ENCODE measurements at regions not wholly inside any gene's neighbourhood (a gene's known extent, or its start where the extent isn't known, plus 50 kb on each side); places are given as distances from the start of the nearest gene placed in this dataset.

GRCh38 chr2:118239284-118239683 is 151.0 kb downstream of the INSIG2 start (continued):
- TF ChIP-seq NR3C1 (CRISPR knock-in tag; conservative IDR thresholded peaks at IDR 0.05; ENCODE audit: low read depth) (no peak), ARID4B (CRISPR knock-in tag; IDR thresholded peaks at IDR 0.05; ENCODE audit: borderline replicate concordance) (no peak), FOXP1 (CRISPR knock-in tag; IDR thresholded peaks at IDR 0.05; ENCODE audit: borderline replicate concordance) (no peak), NFE2L1 (CRISPR knock-in tag; IDR thresholded peaks at IDR 0.05) (no peak)

- DNase-seq (ENCODE audit: low spot score), result peak; percentile 26
- H3K9me3 Mint-ChIP-seq, result peaks cover 13% of the 10 kb centered on the region
- TF ChIP-seq SOX15 (CRISPR knock-in tag; IDR thresholded peaks at IDR 0.05) (no peak), PRRX2 (CRISPR knock-in tag; IDR thresholded peaks at IDR 0.05) (no peak), ZNF396 (CRISPR knock-in tag; IDR thresholded peaks at IDR 0.05; ENCODE audit: borderline replicate concordance) (no peak), JUN (CRISPR knock-in tag; IDR thresholded peaks at IDR 0.05) (no peak)
- peak; percentile 62; the same call in 1 of the 2 replicates for ATAC-seq
- H3K36me3 Mint-ChIP-seq, result peaks cover 5% of the 10 kb centered on the region
- H3K4me1 Mint-ChIP-seq, result peaks cover 3% of the 10 kb centered on the region
- H3K4me3 Mint-ChIP-seq, result no peak overlapping the region
- no peak overlapping the region for H3K27ac Mint-ChIP-seq
- no peaks in the 10 kb centered on the region for H3K27me3 Mint-ChIP-seq (ENCODE audit: low read depth)
- ChIA-PET CTCF (interaction anchor here (0.9 to 1.0 kb wide), 3 partner anchors 10 to 191 kb away, joined by 3 read pairs; no protein-coding TSS in a partner anchor), POLR2A (no interaction called here)
Measured at GRCh38 chr2:118237451-118237850, 149.2 kb downstream of the INSIG2 start.

GRCh38 chr2:118232796-118233195 is 144.5 kb downstream of the INSIG2 start:
- ATAC-seq (no peak), DNase-seq (ENCODE audit: low spot score) (no peak)
- H3K9me3 Mint-ChIP-seq, result no peaks in the 10 kb centered on the region
- TF ChIP-seq ATF2 (CRISPR knock-in tag; IDR thresholded peaks at IDR 0.05; ENCODE audit: borderline replicate concordance, low read depth), result no peak
- POLR2A ChIA-PET, result no interaction called here
- peaks cover 3% of the 10 kb centered on the region for H3K4me1 Mint-ChIP-seq
- CTCF ChIA-PET, result interaction anchor here (0.8 kb wide), 1 partner anchor 186 kb away, joined by 3 read pairs; no protein-coding TSS in a partner anchor
- no peaks in the 10 kb centered on the region for H3K27me3 Mint-ChIP-seq (ENCODE audit: low read depth)
- no peak overlapping the region for H3K4me3 Mint-ChIP-seq
- H3K36me3 Mint-ChIP-seq, result no peaks in the 10 kb centered on the region
- no peak overlapping the region for H3K27ac Mint-ChIP-seq

GRCh38 chr2:118232391-118232790 is 144.1 kb downstream of the INSIG2 start:
- H3K36me3 Mint-ChIP-seq, result no peaks in the 10 kb centered on the region
- no peak for ATAC-seq
- no peak overlapping the region for H3K27ac Mint-ChIP-seq
- H3K4me3 Mint-ChIP-seq, result no peak overlapping the region
- no peak for DNase-seq (ENCODE audit: low spot score)
- no peaks in the 10 kb centered on the region for H3K9me3 Mint-ChIP-seq
- H3K4me1 Mint-ChIP-seq, result peaks cover 3% of the 10 kb centered on the region
- ChIA-PET POLR2A (no interaction called here), CTCF (interaction anchor here (0.8 kb wide), 1 partner anchor 186 kb away, joined by 3 read pairs; no protein-coding TSS in a partner anchor)
- TF ChIP-seq SMAD4 (CRISPR knock-in tag; IDR thresholded peaks at IDR 0.05), result no peak
- no peak for TF ChIP-seq ZNF671 (CRISPR knock-in tag; IDR thresholded peaks at IDR 0.05)
- TF ChIP-seq SP1 (CRISPR knock-in tag; conservative IDR thresholded peaks at IDR 0.05), result no peak
- TF ChIP-seq GRHL2 (CRISPR knock-in tag; IDR thresholded peaks at IDR 0.05; ENCODE audit: insufficient replicate concordance, severe bottlenecking), result no peak
- no peaks in the 10 kb centered on the region for H3K27me3 Mint-ChIP-seq (ENCODE audit: low read depth)

- Mint-ChIP-seq H3K27me3 (ENCODE audit: low read depth) (no peaks in the 10 kb centered on the region), H3K9me3 (no peaks in the 10 kb centered on the region), H3K4me3 (no peak overlapping the region), H3K4me1 (peaks cover 3% of the 10 kb centered on the region), H3K27ac (no peak overlapping the region), H3K36me3 (no peaks in the 10 kb centered on the region)
- ChIA-PET CTCF (no interaction called here), POLR2A (no interaction called here)
- no peak for DNase-seq (ENCODE audit: low spot score)
- peak; percentile 51 for ATAC-seq
- TF ChIP-seq MAX (CRISPR knock-in tag; IDR thresholded peaks at IDR 0.05), result no peak
- TF ChIP-seq FOXP4 (CRISPR knock-in tag; IDR thresholded peaks at IDR 0.05), result no peak
- no peak for TF ChIP-seq ZBTB43 (CRISPR knock-in tag; IDR thresholded peaks at IDR 0.05)
Measured at GRCh38 chr2:118231759-118232158, 143.5 kb downstream of the INSIG2 start.

All from WTC11 (cell line).